Vagina (tissue), 2 donors: ENCODE measurements at regions not wholly inside any gene's neighbourhood (a gene's known extent, or its start where the extent isn't known, plus 50 kb on each side); places are given as distances from the start of the nearest gene placed in this dataset.

ENCODE experiments used
- CTCF ChIP-seq, 3 experiments: fragments of 450-650 bp in 2 of 3; fragments of 200-600 bp in 1 of 3; sonication (generic) in 1 of 3; IDR thresholded peaks; one replicate each; pipeline ENCODE4 v1.5.1; 2017 to 2019; ENCODE audit warnings: antibody characterized with exemption in 3 of 3, mild to moderate bottlenecking in 2 of 3, moderate library complexity in 2 of 3
- POLR2A ChIP-seq, 2 donors: fragments of 450-650 bp; IDR thresholded peaks; one replicate each; pipeline ENCODE4 v1.6.1; 2017; ENCODE audit warnings: antibody characterized with exemption in 2 of 2, mild to moderate bottlenecking in 2 of 2, moderate library complexity in 2 of 2
- POLR2AphosphoS5 ChIP-seq, 2 donors: sonication (generic); formaldehyde crosslinking; IDR thresholded peaks; one replicate each; pipeline ENCODE4 v1.9.0; 2017; ENCODE audit warnings: antibody characterized with exemption in 2 of 2, mild to moderate bottlenecking in 2 of 2, low read depth in 1 of 2; ENCODE audit not compliant: insufficient read depth in 1 of 2

- no peak for TF ChIP-seq CTCF (IDR thresholded peaks at IDR 0.05)
- no peak for TF ChIP-seq POLR2AphosphoS5 (IDR thresholded peaks at IDR 0.05; ENCODE audit: insufficient read depth in 1 of 2, low read depth in 1 of 2)
- TF ChIP-seq POLR2A (IDR thresholded peaks at IDR 0.05), result no peak
Observed at GRCh38 chr15:46677491-46677890, 1039.8 kb upstream of the SEMA6D start.
